Mesenchymal stem cell (in vitro differentiated cells and primary cell): ENCODE measurements at regions not wholly inside any gene's neighbourhood (a gene's known extent, or its start where the extent isn't known, plus 50 kb on each side); places are given as distances from the start of the nearest gene placed in this dataset.
A peak's percentile ranks its signal among the peaks of the same experiment; 100 is the strongest.

ENCODE experiments used
- DNase-seq: peaks from one replicate; pipeline ENCODE4 v3.0.0-alpha.2; 2013
- H2AFZ ChIP-seq: one replicate; pipeline ENCODE4 v1.6.1; 2013; ENCODE audit warnings: low read depth, mild to moderate bottlenecking, control low read depth, inconsistent platforms, low read length, moderate library complexity
- H2AK5ac ChIP-seq: 2 replicates; pipeline ENCODE4 v1.6.1; 2013; ENCODE audit warnings: low read length, moderate library complexity, mild to moderate bottlenecking, inconsistent platforms; ENCODE audit not compliant: severe bottlenecking
- H2BK120ac ChIP-seq: one replicate; pipeline ENCODE4 v1.6.1; 2013; ENCODE audit warnings: low read depth, mild to moderate bottlenecking, inconsistent platforms, low read length, moderate library complexity
- H2BK12ac ChIP-seq, 2 experiments: one replicate each; pipeline ENCODE4 v1.6.1; 2013; ENCODE audit warnings: inconsistent platforms in 2 of 2, low read length in 2 of 2, mild to moderate bottlenecking in 2 of 2, moderate library complexity in 2 of 2, control low read depth in 1 of 2
- H2BK15ac ChIP-seq: one replicate; pipeline ENCODE4 v1.6.1; 2013; ENCODE audit warnings: mild to moderate bottlenecking, low read depth, inconsistent platforms; ENCODE audit not compliant: poor library complexity, severe bottlenecking
- H2BK5ac ChIP-seq: 2 replicates; pipeline ENCODE4 v1.6.1; 2013; ENCODE audit warnings: low read depth, mild to moderate bottlenecking, low read length, control low read depth, inconsistent platforms; ENCODE audit not compliant: poor library complexity, severe bottlenecking
- H3K14ac ChIP-seq, 2 experiments: one replicate each; pipeline ENCODE4 v1.6.1; 2013; ENCODE audit warnings: inconsistent platforms in 2 of 2, low read length in 2 of 2, control low read depth in 1 of 2, mild to moderate bottlenecking in 1 of 2, moderate library complexity in 1 of 2
- H3K18ac ChIP-seq, 2 experiments: one replicate each; pipeline ENCODE4 v1.6.1; 2013; ENCODE audit warnings: inconsistent platforms in 2 of 2, low read length in 2 of 2, control low read depth in 1 of 2, low read depth in 1 of 2, mild to moderate bottlenecking in 1 of 2
- H3K23ac ChIP-seq, 2 experiments: one replicate each; pipeline ENCODE4 v1.6.1; 2013; ENCODE audit warnings: inconsistent platforms in 2 of 2, low read length in 2 of 2, mild to moderate bottlenecking in 2 of 2, moderate library complexity in 2 of 2, control low read depth in 1 of 2
- H3K27ac ChIP-seq: 2 replicates; pipeline ENCODE4 v1.5.1; 2013; ENCODE audit warnings: mild to moderate bottlenecking, moderate library complexity, low read length, control low read depth, inconsistent platforms; ENCODE audit not compliant: poor library complexity, severe bottlenecking
- H3K27me3 ChIP-seq, 2 experiments: 2 replicates each; pipeline versions ENCODE4 v1.6.1 to v1.7.0; 2013; ENCODE audit warnings: low read length in 2 of 2, mild to moderate bottlenecking in 2 of 2, moderate library complexity in 2 of 2, control low read depth in 1 of 2, inconsistent platforms in 1 of 2; ENCODE audit not compliant: control insufficient read depth in 1 of 2, insufficient read depth in 1 of 2
- H3K36me3 ChIP-seq, 2 experiments: 2 replicates each; pipeline versions ENCODE4 v1.6.1 to v1.7.0; 2013; ENCODE audit warnings: low read length in 2 of 2, control low read depth in 1 of 2, inconsistent platforms in 1 of 2, low read depth in 1 of 2, mild to moderate bottlenecking in 1 of 2; ENCODE audit not compliant: insufficient read depth in 2 of 2, control insufficient read depth in 1 of 2
- H3K4ac ChIP-seq, 2 experiments: one replicate each; pipeline ENCODE4 v1.6.1; 2013; ENCODE audit warnings: inconsistent platforms in 2 of 2, low read length in 2 of 2, mild to moderate bottlenecking in 2 of 2, moderate library complexity in 2 of 2, control low read depth in 1 of 2, low read depth in 1 of 2
- H3K4me1 ChIP-seq: 2 replicates; pipeline ENCODE4 v1.6.1; 2013; ENCODE audit warnings: low read depth, low read length, control low read depth; ENCODE audit not compliant: control insufficient read depth, insufficient read depth
- H3K4me2 ChIP-seq: 2 replicates; pipeline ENCODE4 v1.6.1; 2013; ENCODE audit warnings: low read length, mild to moderate bottlenecking, inconsistent platforms; ENCODE audit not compliant: poor library complexity, severe bottlenecking
- H3K4me3 ChIP-seq, 2 experiments: 2 replicates each; pipeline versions ENCODE4 v1.5.1 to v1.7.0; 2013; ENCODE audit warnings: low read length in 2 of 2, mild to moderate bottlenecking in 2 of 2, control low read depth in 1 of 2, low read depth in 1 of 2; ENCODE audit not compliant: insufficient read depth in 1 of 2
- H3K79me1 ChIP-seq: replicated peaks from 2 replicates; pipeline ENCODE4 v1.6.1; 2013; ENCODE audit warnings: mild to moderate bottlenecking, control low read depth, low read length, inconsistent platforms; ENCODE audit not compliant: poor library complexity, severe bottlenecking
- H3K9ac ChIP-seq: 2 replicates; pipeline ENCODE4 v1.7.0; 2013; ENCODE audit warnings: mild to moderate bottlenecking, low read length, moderate library complexity
- H3K9me3 ChIP-seq: 2 replicates; pipeline ENCODE4 v1.7.0; 2013; ENCODE audit warnings: mild to moderate bottlenecking, low read length; ENCODE audit not compliant: control insufficient read depth
- H4K8ac ChIP-seq: one replicate; pipeline ENCODE4 v1.6.1; 2013; ENCODE audit warnings: inconsistent platforms, mild to moderate bottlenecking, low read length, moderate library complexity
- H4K91ac ChIP-seq: one replicate; pipeline ENCODE4 v1.6.1; 2013; ENCODE audit warnings: mild to moderate bottlenecking, low read length, inconsistent platforms
- WGBS: methylation state at CpG from one replicate; pipeline ENCODE4 v1.1.7; 2013; ENCODE audit warnings: mixed read lengths; 5-methylcytosine and 5-hydroxymethylcytosine counted together

- H3K18ac ChIP-seq, result no peak overlapping the region
- no peak overlapping the region for H3K23ac ChIP-seq
- no peak overlapping the region for H2AFZ ChIP-seq
- no peaks in the 10 kb centered on the region for H3K9me3 ChIP-seq
- no peaks in the 10 kb centered on the region for H3K4me1 ChIP-seq
- H4K91ac ChIP-seq, result no peak overlapping the region
- no peak overlapping the region for H2AK5ac ChIP-seq
- H2BK15ac ChIP-seq, result no peak overlapping the region
- no peak overlapping the region for H2BK5ac ChIP-seq
- DNase-seq, result no peak
- H3K27ac ChIP-seq, result no peak overlapping the region
- H2BK120ac ChIP-seq, result no peak overlapping the region
- WGBS, result 48% methylated on average over 1 of the region's 2 CpGs
- no peak overlapping the region for H3K4me3 ChIP-seq
- no peaks in the 10 kb centered on the region for H3K36me3 ChIP-seq
- H3K9ac ChIP-seq, result no peak overlapping the region
- H3K79me1 ChIP-seq, result no peaks in the 10 kb centered on the region
- H2BK12ac ChIP-seq, result no peak overlapping the region
- no peak overlapping the region for H3K4me2 ChIP-seq
- H3K14ac ChIP-seq, result no peak overlapping the region
- H3K4ac ChIP-seq, result no peak overlapping the region
- H4K8ac ChIP-seq, result no peak overlapping the region
- no peaks in the 10 kb centered on the region for H3K27me3 ChIP-seq
Measured at GRCh38 chr10:108753326-108753725, 1170.0 kb downstream of the XPNPEP1 start.

GRCh38 chr10:108749042-108749441 is 1174.3 kb downstream of the XPNPEP1 start:
- no peak overlapping the region for H3K4me2 ChIP-seq
- no peak overlapping the region for H4K91ac ChIP-seq
- H3K27ac ChIP-seq, result no peak overlapping the region
- H2BK5ac ChIP-seq, result no peak overlapping the region
- no peak overlapping the region for H3K9ac ChIP-seq
- no peak for DNase-seq
- no peaks in the 10 kb centered on the region for H3K4me1 ChIP-seq
- H2BK12ac ChIP-seq, result no peak overlapping the region
- H3K4me3 ChIP-seq, result no peak overlapping the region
- H3K9me3 ChIP-seq, result no peaks in the 10 kb centered on the region
- H3K36me3 ChIP-seq, result no peaks in the 10 kb centered on the region
- H2AK5ac ChIP-seq, result no peak overlapping the region
- H2AFZ ChIP-seq, result no peak overlapping the region
- no peak overlapping the region for H4K8ac ChIP-seq
- no peaks in the 10 kb centered on the region for H3K79me1 ChIP-seq
- H3K4ac ChIP-seq, result no peak overlapping the region
- H2BK120ac ChIP-seq, result no peak overlapping the region
- H3K18ac ChIP-seq, result no peak overlapping the region
- no peaks in the 10 kb centered on the region for H3K27me3 ChIP-seq
- H2BK15ac ChIP-seq, result no peak overlapping the region
- no peak overlapping the region for H3K14ac ChIP-seq
- no peak overlapping the region for H3K23ac ChIP-seq

- DNase-seq, result peak; percentile 8
- no peaks in the 10 kb centered on the region for H3K79me1 ChIP-seq
- H2BK15ac ChIP-seq, result no peak overlapping the region
- no peak overlapping the region for H2AK5ac ChIP-seq
- no peak overlapping the region for H4K91ac ChIP-seq
- no peak overlapping the region for H3K14ac ChIP-seq
- H3K4ac ChIP-seq, result no peak overlapping the region
- H3K9me3 ChIP-seq, result peaks cover 27% of the 10 kb centered on the region
- no peaks in the 10 kb centered on the region for H3K27me3 ChIP-seq
- no peaks in the 10 kb centered on the region for H3K4me1 ChIP-seq
- no peak overlapping the region for H3K27ac ChIP-seq
- 42% methylated on average over 1 of the region's 1 CpG for WGBS
- no peaks in the 10 kb centered on the region for H3K36me3 ChIP-seq
- H2BK12ac ChIP-seq, result no peak overlapping the region
- H3K9ac ChIP-seq, result no peak overlapping the region
- no peak overlapping the region for H4K8ac ChIP-seq
- no peak overlapping the region for H3K23ac ChIP-seq
- H3K18ac ChIP-seq, result no peak overlapping the region
- H2BK120ac ChIP-seq, result no peak overlapping the region
- no peak overlapping the region for H2AFZ ChIP-seq
- H3K4me2 ChIP-seq, result no peak overlapping the region
- no peak overlapping the region for H2BK5ac ChIP-seq
- H3K4me3 ChIP-seq, result no peak overlapping the region
Measured at GRCh38 chr10:108736111-108736510, 1187.2 kb downstream of the XPNPEP1 start.

- Histone ChIP-seq H3K27me3 (no peaks in the 10 kb centered on the region), H2BK15ac (no peak overlapping the region), H3K4me1 (no peaks in the 10 kb centered on the region), H2BK5ac (no peak overlapping the region), H3K79me1 (no peaks in the 10 kb centered on the region), H3K4me3 (no peak overlapping the region), H3K36me3 (no peaks in the 10 kb centered on the region), H2AK5ac (no peak overlapping the region), H3K9me3 (peaks cover 25% of the 10 kb centered on the region), H3K4me2 (no peak overlapping the region), H4K91ac (no peak overlapping the region), H2AFZ (no peak overlapping the region), H3K27ac (no peak overlapping the region), H3K9ac (no peak overlapping the region), H2BK12ac (no peak overlapping the region), H3K18ac (no peak overlapping the region), H3K4ac (no peak overlapping the region), H3K23ac (no peak overlapping the region), H3K14ac (no peak overlapping the region), H4K8ac (no peak overlapping the region), H2BK120ac (no peak overlapping the region)
- 70% methylated on average over 3 of the region's 5 CpGs for WGBS
- DNase-seq, result peak; percentile 72
Measured at GRCh38 chr10:108735380-108735779, 1187.9 kb downstream of the XPNPEP1 start.
